ENCODE measurements at regions not wholly inside any gene's neighbourhood (a gene's known extent, or its start where the extent isn't known, plus 50 kb on each side); places are given as distances from the start of the nearest gene placed in this dataset.

DNA sequence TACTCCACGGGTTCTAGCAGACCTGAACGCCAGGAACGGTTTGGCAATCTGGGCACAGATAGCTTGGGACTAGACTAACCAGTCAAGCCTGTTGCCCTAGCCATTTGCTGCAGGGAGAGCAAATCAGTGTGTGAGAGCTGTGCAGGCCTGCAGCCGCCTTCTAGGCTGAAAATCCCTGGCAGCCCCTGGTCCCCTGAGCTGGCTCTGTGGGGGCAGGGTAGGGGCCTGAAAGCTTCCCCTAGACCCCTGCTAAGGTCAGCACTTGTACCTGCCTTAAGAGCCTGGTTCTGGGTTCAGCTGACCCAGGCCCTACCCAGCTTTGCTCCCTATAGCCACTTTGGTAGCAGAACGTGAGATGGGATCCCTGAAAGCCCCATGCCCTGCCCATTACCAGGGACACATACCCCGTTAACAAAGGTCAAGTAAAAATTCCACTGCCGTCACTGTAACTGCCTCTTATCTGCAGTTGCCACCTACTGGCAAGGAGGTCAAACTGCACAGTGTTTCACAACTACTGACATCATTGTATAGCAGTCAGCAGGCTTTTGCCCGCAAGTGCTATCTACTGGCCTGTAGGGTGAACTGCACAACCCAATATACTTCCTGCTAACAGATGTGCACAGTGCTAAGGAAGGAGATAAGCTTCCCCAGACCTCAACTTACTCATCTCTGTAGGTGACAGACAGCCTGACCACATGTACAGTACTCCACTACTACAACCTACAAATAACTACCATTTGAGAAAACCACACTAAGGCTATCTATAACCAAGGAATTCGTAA is 95.1 kb upstream of the OLIG3 start (continued):
- TF ChIP-seq JUNB (IDR thresholded peaks at IDR 0.05) (peak; percentile 68), TARDBP (IDR thresholded peaks at IDR 0.05; ENCODE audit: borderline replicate concordance) (no peak), RAD21 (IDR thresholded peaks at IDR 0.05; ENCODE audit: insufficient read depth, low read depth, low read length) (peak; percentile 72), ATF7 (IDR thresholded peaks at IDR 0.05; ENCODE audit: low read depth) (peak; percentile 90), SMC3 (IDR thresholded peaks at IDR 0.05; ENCODE audit: borderline replicate concordance, low read length) (peak; percentile 61; the same call in 1 of the 2 replicates), CBX5 (IDR thresholded peaks at IDR 0.05; ENCODE audit: low read depth) (peak; percentile 45; the same call in 1 of the 2 replicates), BCL11A (IDR thresholded peaks at IDR 0.05; ENCODE audit: low read depth, low read length) (0 out of 2 replicates have a peak, but pooled peaks have one; percentile 9), CBFB (IDR thresholded peaks at IDR 0.05; ENCODE audit: low read depth) (peak; percentile 72), EED (IDR thresholded peaks at IDR 0.05; ENCODE audit: low read depth) (peak; percentile 70; the same call in 1 of the 2 replicates), ETV6 (conservative IDR thresholded peaks at IDR 0.05 in 1 of 2, IDR thresholded peaks at IDR 0.05 in 1 of 2; ENCODE audit: borderline replicate concordance in 1 of 2, low read depth in 1 of 2) (peak in 1 of 2 experiments; percentile 84; a peak in 2 of 4 replicates), BHLHE40 (IDR thresholded peaks at IDR 0.05; ENCODE audit: borderline replicate concordance in 1 of 2, low read depth in 2 of 2, low read length in 1 of 2) (0 out of 4 replicates have a peak, but pooled peaks of 1 of the 2 experiments have one; percentile 2), NR2F1 (conservative IDR thresholded peaks at IDR 0.05) (peak; percentile 35; the same call in 1 of the 2 replicates)
- TF ChIP-seq, protein P1, sequence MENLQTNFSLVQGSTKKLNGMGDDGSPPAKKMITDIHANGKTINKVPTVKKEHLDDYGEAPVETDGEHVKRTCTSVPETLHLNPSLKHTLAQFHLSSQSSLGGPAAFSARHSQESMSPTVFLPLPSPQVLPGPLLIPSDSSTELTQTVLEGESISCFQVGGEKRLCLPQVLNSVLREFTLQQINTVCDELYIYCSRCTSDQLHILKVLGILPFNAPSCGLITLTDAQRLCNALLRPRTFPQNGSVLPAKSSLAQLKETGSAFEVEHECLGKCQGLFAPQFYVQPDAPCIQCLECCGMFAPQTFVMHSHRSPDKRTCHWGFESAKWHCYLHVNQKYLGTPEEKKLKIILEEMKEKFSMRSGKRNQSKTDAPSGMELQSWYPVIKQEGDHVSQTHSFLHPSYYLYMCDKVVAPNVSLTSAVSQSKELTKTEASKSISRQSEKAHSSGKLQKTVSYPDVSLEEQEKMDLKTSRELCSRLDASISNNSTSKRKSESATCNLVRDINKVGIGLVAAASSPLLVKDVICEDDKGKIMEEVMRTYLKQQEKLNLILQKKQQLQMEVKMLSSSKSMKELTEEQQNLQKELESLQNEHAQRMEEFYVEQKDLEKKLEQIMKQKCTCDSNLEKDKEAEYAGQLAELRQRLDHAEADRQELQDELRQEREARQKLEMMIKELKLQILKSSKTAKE (IDR thresholded peaks at IDR 0.05; ENCODE audit: low read depth, poor library complexity, severe bottlenecking): peak; percentile 39
- TF ChIP-seq, protein P2, sequence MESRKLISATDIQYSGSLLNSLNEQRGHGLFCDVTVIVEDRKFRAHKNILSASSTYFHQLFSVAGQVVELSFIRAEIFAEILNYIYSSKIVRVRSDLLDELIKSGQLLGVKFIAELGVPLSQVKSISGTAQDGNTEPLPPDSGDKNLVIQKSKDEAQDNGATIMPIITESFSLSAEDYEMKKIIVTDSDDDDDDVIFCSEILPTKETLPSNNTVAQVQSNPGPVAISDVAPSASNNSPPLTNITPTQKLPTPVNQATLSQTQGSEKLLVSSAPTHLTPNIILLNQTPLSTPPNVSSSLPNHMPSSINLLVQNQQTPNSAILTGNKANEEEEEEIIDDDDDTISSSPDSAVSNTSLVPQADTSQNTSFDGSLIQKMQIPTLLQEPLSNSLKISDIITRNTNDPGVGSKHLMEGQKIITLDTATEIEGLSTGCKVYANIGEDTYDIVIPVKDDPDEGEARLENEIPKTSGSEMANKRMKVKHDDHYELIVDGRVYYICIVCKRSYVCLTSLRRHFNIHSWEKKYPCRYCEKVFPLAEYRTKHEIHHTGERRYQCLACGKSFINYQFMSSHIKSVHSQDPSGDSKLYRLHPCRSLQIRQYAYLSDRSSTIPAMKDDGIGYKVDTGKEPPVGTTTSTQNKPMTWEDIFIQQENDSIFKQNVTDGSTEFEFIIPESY (IDR thresholded peaks at IDR 0.05): no peak
